GM12874 (cell line): ENCODE measurements at regions not wholly inside any gene's neighbourhood (a gene's known extent, or its start where the extent isn't known, plus 50 kb on each side); places are given as distances from the start of the nearest gene placed in this dataset.

ENCODE experiments used
- CTCF ChIP-seq: IDR thresholded peaks from 2 replicates; pipeline ENCODE4 v1.5.1; 2011; ENCODE audit warnings: low read depth, mild to moderate bottlenecking, control low read depth, low read length, moderate library complexity; ENCODE audit not compliant: insufficient read depth

GRCh38 chr7:67486401-67486800, 489.8 kb downstream of the TYW1 start:
- no peak for TF ChIP-seq CTCF

GRCh38 chr7:67487316-67487715, 490.7 kb downstream of the TYW1 start:
- TF ChIP-seq CTCF, result no peak

GRCh38 chr7:67489881-67490280, 493.2 kb downstream of the TYW1 start:
- TF ChIP-seq CTCF, result no peak

GRCh38 chr7:67493366-67493765, 496.7 kb downstream of the TYW1 start:
- TF ChIP-seq CTCF, result no peak

GRCh38 chr7:67496589-67496988, 500.0 kb downstream of the TYW1 start:
- no peak for TF ChIP-seq CTCF

GRCh38 chr7:67502929-67503328, 506.3 kb downstream of the TYW1 start:
- TF ChIP-seq CTCF, result no peak

- TF ChIP-seq CTCF, result no peak
These were observed 508.8 kb downstream of the TYW1 start for GRCh38 chr7:67505449-67505848.

GRCh38 chr7:67512481-67512880, 515.8 kb downstream of the TYW1 start:
- no peak for TF ChIP-seq CTCF
